DOHH2 (cell line): ENCODE measurements at regions not wholly inside any gene's neighbourhood (a gene's known extent, or its start where the extent isn't known, plus 50 kb on each side); places are given as distances from the start of the nearest gene placed in this dataset.

ENCODE experiments used
- H3F3A ChIP-seq: fragments of 200-600 bp; sonication (generic), shearing (Covaris generic); 2 replicates; pipeline ENCODE4 v1.6.0; 2016; ENCODE audit warnings: antibody characterized with exemption, mild to moderate bottlenecking; ENCODE audit not compliant: control insufficient read depth, insufficient read depth
- H3K27ac ChIP-seq: fragments of 200-600 bp; sonication (generic); 2 replicates; pipeline ENCODE4 v1.5.1; 2014; ENCODE audit warnings: low read depth, mild to moderate bottlenecking, low read length, moderate library complexity
- H3K27me3 ChIP-seq: fragments of 200-600 bp; sonication (generic); 2 replicates; pipeline ENCODE4 v1.6.1; 2014; ENCODE audit warnings: mild to moderate bottlenecking, low read length, mixed read lengths; ENCODE audit not compliant: control insufficient read depth
- H3K36me3 ChIP-seq: fragments of 200-600 bp; sonication (generic); 2 replicates; pipeline ENCODE4 v1.6.1; 2014; ENCODE audit warnings: mild to moderate bottlenecking, low read length, moderate library complexity, mixed read lengths; ENCODE audit not compliant: control insufficient read depth
- H3K4me1 ChIP-seq: fragments of 200-600 bp; sonication (generic); 2 replicates; pipeline ENCODE4 v1.6.1; 2014; ENCODE audit warnings: mild to moderate bottlenecking, low read length, mixed read lengths; ENCODE audit not compliant: control insufficient read depth
- H3K4me2 ChIP-seq: fragments of 200-600 bp; sonication (generic); 2 replicates; pipeline ENCODE4 v1.6.0; 2014; ENCODE audit warnings: mild to moderate bottlenecking, low read length, moderate library complexity
- H3K4me3 ChIP-seq: fragments of 200-600 bp; sonication (generic); 2 replicates; pipeline ENCODE4 v1.5.1; 2014; ENCODE audit warnings: mild to moderate bottlenecking, low read length, mixed read lengths
- H3K79me2 ChIP-seq: fragments of 200-600 bp; sonication (generic); 2 replicates; pipeline ENCODE4 v1.6.1; 2014; ENCODE audit warnings: mild to moderate bottlenecking, low read length, mixed read lengths; ENCODE audit not compliant: control insufficient read depth
- H3K9me2 ChIP-seq: fragments of 200-600 bp; sonication (generic); replicated peaks from 2 replicates; pipeline ENCODE4 v1.6.1; 2014; ENCODE audit warnings: mild to moderate bottlenecking, low read length, mixed read lengths; ENCODE audit not compliant: control insufficient read depth
- H3K9me3 ChIP-seq: fragments of 200-600 bp; sonication (generic); 2 replicates; pipeline ENCODE4 v1.6.1; 2014; ENCODE audit warnings: antibody characterized with exemption, low read length, mixed read lengths; ENCODE audit not compliant: control insufficient read depth, insufficient read depth
- H4K20me1 ChIP-seq: fragments of 200-600 bp; sonication (generic); 2 replicates; pipeline ENCODE4 v1.6.0; 2014; ENCODE audit warnings: low read depth, mild to moderate bottlenecking, antibody characterized with exemption, low read length, moderate library complexity; ENCODE audit not compliant: control insufficient read depth, insufficient read depth
- CTCF ChIP-seq: fragments of 200-600 bp; sonication (generic); IDR thresholded peaks from one replicate; pipeline ENCODE4 v1.5.1; 2014; ENCODE audit warnings: antibody characterized with exemption, mild to moderate bottlenecking, low read depth, low read length; ENCODE audit not compliant: poor library complexity, severe bottlenecking
- EZH2phosphoT487 ChIP-seq: fragments of 200-600 bp; sonication (generic); IDR thresholded peaks from 2 replicates; pipeline ENCODE4 v1.6.1; 2017; ENCODE audit warnings: borderline replicate concordance, mild to moderate bottlenecking, antibody characterized with exemption, low read length, moderate library complexity, mixed read lengths

GRCh38 chrX:139191746-139192385 is 338.7 kb upstream of the F9 start:
- Histone ChIP-seq H3K9me2 (no peaks in the 10 kb centered on the region), H3K27ac (no peak overlapping the region), H3K27me3 (no peaks in the 10 kb centered on the region), H3K79me2 (no peaks in the 10 kb centered on the region), H3K4me1 (no peaks in the 10 kb centered on the region), H3K9me3 (no peaks in the 10 kb centered on the region), H3K36me3 (no peaks in the 10 kb centered on the region), H4K20me1 (no peaks in the 10 kb centered on the region), H3F3A (no peaks in the 10 kb centered on the region), H3K4me3 (no peak overlapping the region), H3K4me2 (no peak overlapping the region)
- TF ChIP-seq CTCF (no peak), EZH2phosphoT487 (no peak)

GRCh38 chrX:139191286-139191685 is 339.3 kb upstream of the F9 start:
- Histone ChIP-seq H3K27me3 (no peaks in the 10 kb centered on the region), H3K9me2 (no peaks in the 10 kb centered on the region)

GRCh38 chrX:139187738-139188137 is 342.8 kb upstream of the F9 start:
- Histone ChIP-seq H3K27me3 (no peaks in the 10 kb centered on the region), H4K20me1 (no peaks in the 10 kb centered on the region), H3K9me3 (no peaks in the 10 kb centered on the region), H3K4me2 (no peak overlapping the region), H3K4me1 (no peaks in the 10 kb centered on the region), H3K4me3 (no peak overlapping the region), H3K79me2 (no peaks in the 10 kb centered on the region), H3K9me2 (no peaks in the 10 kb centered on the region), H3K27ac (no peak overlapping the region), H3K36me3 (no peaks in the 10 kb centered on the region), H3F3A (no peaks in the 10 kb centered on the region)
- TF ChIP-seq CTCF (no peak), EZH2phosphoT487 (no peak)

More at GRCh38 chrX:139191286-139191685, 339.3 kb upstream of the F9 start:
- TF ChIP-seq CTCF, result no peak
- TF ChIP-seq EZH2phosphoT487, result no peak
- no peak overlapping the region for H3K27ac ChIP-seq
- H3F3A ChIP-seq, result no peaks in the 10 kb centered on the region
- no peaks in the 10 kb centered on the region for H3K4me1 ChIP-seq
- H4K20me1 ChIP-seq, result no peaks in the 10 kb centered on the region
- H3K4me3 ChIP-seq, result no peak overlapping the region
- H3K9me3 ChIP-seq, result no peaks in the 10 kb centered on the region
- no peaks in the 10 kb centered on the region for H3K36me3 ChIP-seq
- H3K79me2 ChIP-seq, result no peaks in the 10 kb centered on the region
- H3K4me2 ChIP-seq, result no peak overlapping the region
